ENCODE measurements at regions not wholly inside any gene's neighbourhood (a gene's known extent, or its start where the extent isn't known, plus 50 kb on each side); places are given as distances from the start of the nearest gene placed in this dataset.

GRCh38 chr2:205902900-205903237, 183.1 kb downstream of the INO80D start:
- peaks cover 0 to 2% (median 0%) of the 10 kb centered on the region in 3 donors for H3K27me3 ChIP-seq (ENCODE audit: control insufficient read depth in 3 of 3, insufficient read depth in 3 of 3, low read length in 3 of 3)
- no peaks in the 10 kb centered on the region for H3K9me3 ChIP-seq (ENCODE audit: control insufficient read depth in 3 of 3, low read length in 3 of 3)
- H3K4me3 ChIP-seq (ENCODE audit: low read length in 3 of 3): no peak overlapping the region
- H3K4me1 ChIP-seq (ENCODE audit: control insufficient read depth in 3 of 3, insufficient read depth in 3 of 3, low read length in 3 of 3): no peaks in the 10 kb centered on the region
- no peaks in the 10 kb centered on the region for H3K36me3 ChIP-seq (ENCODE audit: control insufficient read depth in 3 of 3, insufficient read depth in 3 of 3, low read length in 3 of 3)
- H3K27ac ChIP-seq (ENCODE audit: low read depth, low read length): no peak overlapping the region
- H3K9ac ChIP-seq (ENCODE audit: low read depth in 1 of 3, low read length in 3 of 3): no peak overlapping the region

GRCh38 chr2:205902041-205902899, 183.7 kb downstream of the INO80D start:
- Histone ChIP-seq H3K9ac (ENCODE audit: low read depth in 1 of 3, low read length in 3 of 3) (no peak overlapping the region), H3K4me3 (ENCODE audit: low read length in 3 of 3) (no peak overlapping the region), H3K4me1 (ENCODE audit: control insufficient read depth in 3 of 3, insufficient read depth in 3 of 3, low read length in 3 of 3) (no peaks in the 10 kb centered on the region), H3K27ac (ENCODE audit: low read depth, low read length) (no peak overlapping the region), H3K36me3 (ENCODE audit: control insufficient read depth in 3 of 3, insufficient read depth in 3 of 3, low read length in 3 of 3) (no peaks in the 10 kb centered on the region), H3K9me3 (ENCODE audit: control insufficient read depth in 3 of 3, low read length in 3 of 3) (no peaks in the 10 kb centered on the region), H3K27me3 (ENCODE audit: control insufficient read depth in 3 of 3, insufficient read depth in 3 of 3, low read length in 3 of 3) (peaks cover 0 to 2% (median 0%) of the 10 kb centered on the region in 3 donors)

DNA sequence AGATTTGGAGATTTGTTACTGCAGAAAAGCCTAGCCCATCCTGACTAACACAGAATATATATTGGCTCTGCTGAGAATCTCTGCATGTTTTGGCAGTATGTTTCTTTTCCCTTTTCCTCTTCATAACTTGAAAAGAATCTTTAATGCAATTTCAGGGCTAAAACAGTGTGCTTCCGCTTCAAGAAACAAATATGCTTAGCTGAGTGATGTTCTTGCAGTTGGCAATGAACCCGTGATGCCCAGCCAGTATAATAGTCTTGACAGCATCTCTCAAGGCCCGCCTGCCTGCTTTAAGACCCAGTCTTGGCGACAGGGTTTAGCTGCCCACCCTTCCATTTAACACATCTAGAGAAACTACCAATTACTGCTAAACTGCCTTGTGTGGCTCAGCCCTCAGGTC, 184.5 kb downstream of the INO80D start:
- Histone ChIP-seq H3K27me3 (ENCODE audit: control insufficient read depth in 3 of 3, insufficient read depth in 3 of 3, low read length in 3 of 3) (peaks cover 0 to 2% (median 0%) of the 10 kb centered on the region in 3 donors), H3K9ac (ENCODE audit: low read depth in 1 of 3, low read length in 3 of 3) (no peak overlapping the region), H3K4me3 (ENCODE audit: low read length in 3 of 3) (no peak overlapping the region), H3K9me3 (ENCODE audit: control insufficient read depth in 3 of 3, low read length in 3 of 3) (no peaks in the 10 kb centered on the region), H3K4me1 (ENCODE audit: control insufficient read depth in 3 of 3, insufficient read depth in 3 of 3, low read length in 3 of 3) (no peaks in the 10 kb centered on the region), H3K27ac (ENCODE audit: low read depth, low read length) (no peak overlapping the region), H3K36me3 (ENCODE audit: control insufficient read depth in 3 of 3, insufficient read depth in 3 of 3, low read length in 3 of 3) (no peaks in the 10 kb centered on the region)

- no peak overlapping the region for H3K27ac ChIP-seq (ENCODE audit: low read depth, low read length)
- H3K4me3 ChIP-seq (ENCODE audit: low read length in 3 of 3): no peak overlapping the region
- H3K9ac ChIP-seq (ENCODE audit: low read depth in 1 of 3, low read length in 3 of 3): no peak overlapping the region
- H3K27me3 ChIP-seq (ENCODE audit: control insufficient read depth in 3 of 3, insufficient read depth in 3 of 3, low read length in 3 of 3): peaks cover 0 to 2% (median 0%) of the 10 kb centered on the region in 3 donors
- H3K4me1 ChIP-seq (ENCODE audit: control insufficient read depth in 3 of 3, insufficient read depth in 3 of 3, low read length in 3 of 3): no peaks in the 10 kb centered on the region
- H3K9me3 ChIP-seq (ENCODE audit: control insufficient read depth in 3 of 3, low read length in 3 of 3): no peaks in the 10 kb centered on the region
- no peaks in the 10 kb centered on the region for H3K36me3 ChIP-seq (ENCODE audit: control insufficient read depth in 3 of 3, insufficient read depth in 3 of 3, low read length in 3 of 3)
These were observed 187.2 kb downstream of the INO80D start for GRCh38 chr2:205898744-205899143.

DNA sequence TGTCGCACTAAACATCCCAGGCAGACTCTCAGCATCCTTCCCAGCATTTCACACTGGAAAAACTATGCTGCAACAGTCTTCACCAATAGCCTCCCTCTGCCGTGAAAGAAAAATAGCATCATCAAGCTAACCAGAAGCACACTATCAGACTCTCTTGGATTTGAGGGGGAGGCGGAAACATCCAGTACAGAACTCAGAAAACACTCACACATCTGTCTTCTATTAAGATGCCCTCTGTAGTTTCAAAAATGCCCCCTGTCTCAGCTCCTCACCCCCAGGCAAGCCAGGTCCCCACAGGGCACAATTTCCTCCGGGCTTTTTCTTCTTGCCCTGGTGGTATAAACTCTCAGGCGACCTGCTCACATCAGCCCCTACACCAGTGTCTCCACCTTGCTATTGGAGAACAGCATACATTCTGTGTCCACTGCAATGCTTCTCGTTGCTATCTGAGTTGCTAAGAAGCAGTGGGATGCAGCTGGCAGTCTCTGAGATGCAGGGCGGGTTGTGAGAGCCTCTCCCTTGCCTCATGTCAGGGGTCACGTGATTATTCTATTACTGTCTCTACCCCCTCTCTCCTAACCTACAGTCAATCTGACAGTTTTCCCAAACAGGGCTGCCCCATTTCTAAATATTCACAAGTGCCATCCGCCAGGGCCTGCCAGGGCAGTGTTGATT, 189.9 kb downstream of the INO80D start:
- Histone ChIP-seq H3K27ac (ENCODE audit: low read depth, low read length) (no peak overlapping the region), H3K36me3 (ENCODE audit: control insufficient read depth in 3 of 3, insufficient read depth in 3 of 3, low read length in 3 of 3) (no peaks in the 10 kb centered on the region), H3K27me3 (ENCODE audit: control insufficient read depth in 3 of 3, insufficient read depth in 3 of 3, low read length in 3 of 3) (no peaks in the 10 kb centered on the region), H3K9ac (ENCODE audit: low read depth in 1 of 3, low read length in 3 of 3) (no peak overlapping the region), H3K4me1 (ENCODE audit: control insufficient read depth in 3 of 3, insufficient read depth in 3 of 3, low read length in 3 of 3) (no peaks in the 10 kb centered on the region), H3K4me3 (ENCODE audit: low read length in 3 of 3) (no peak overlapping the region), H3K9me3 (ENCODE audit: control insufficient read depth in 3 of 3, low read length in 3 of 3) (no peaks in the 10 kb centered on the region)

DNA sequence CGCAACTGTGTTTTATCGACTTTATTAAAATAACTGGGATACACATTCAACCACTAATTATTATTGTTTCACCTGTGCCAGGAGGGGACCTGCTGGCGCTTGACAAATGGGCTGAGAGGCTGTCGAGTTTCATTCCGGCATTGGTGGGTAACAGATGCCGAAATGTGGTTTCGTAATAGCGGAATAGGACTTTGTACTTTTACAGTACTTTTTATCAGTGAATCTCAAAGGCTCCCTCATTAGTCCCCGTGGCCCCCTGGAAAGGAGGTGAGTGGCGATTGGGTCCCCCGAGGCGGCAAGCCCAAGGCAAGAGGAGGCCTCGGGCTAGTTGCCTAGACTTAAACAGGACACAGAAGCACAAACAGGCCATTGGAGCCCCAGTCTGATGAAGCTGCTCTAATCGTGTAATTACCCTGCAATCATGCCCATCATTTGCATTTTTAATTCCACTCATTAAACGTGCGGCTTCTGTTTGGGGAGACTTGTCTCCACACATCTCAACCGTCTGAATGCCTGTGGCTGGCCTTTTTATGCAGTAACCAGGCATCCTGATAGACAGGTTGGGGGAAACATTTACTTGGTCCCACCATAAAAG, 193.2 kb downstream of the INO80D start:
- peaks cover 0 to 4% (median 0%) of the 10 kb centered on the region in 3 donors for H3K27me3 ChIP-seq (ENCODE audit: control insufficient read depth in 3 of 3, insufficient read depth in 3 of 3, low read length in 3 of 3)
- no peaks in the 10 kb centered on the region for H3K4me1 ChIP-seq (ENCODE audit: control insufficient read depth in 3 of 3, insufficient read depth in 3 of 3, low read length in 3 of 3)
- no peak overlapping the region for H3K4me3 ChIP-seq (ENCODE audit: low read length in 3 of 3)
- H3K9me3 ChIP-seq (ENCODE audit: control insufficient read depth in 3 of 3, low read length in 3 of 3): no peaks in the 10 kb centered on the region
- no peak overlapping the region for H3K9ac ChIP-seq (ENCODE audit: low read depth in 1 of 3, low read length in 3 of 3)
- H3K27ac ChIP-seq (ENCODE audit: low read depth, low read length): no peak overlapping the region
- H3K36me3 ChIP-seq (ENCODE audit: control insufficient read depth in 3 of 3, insufficient read depth in 3 of 3, low read length in 3 of 3): no peaks in the 10 kb centered on the region

DNA sequence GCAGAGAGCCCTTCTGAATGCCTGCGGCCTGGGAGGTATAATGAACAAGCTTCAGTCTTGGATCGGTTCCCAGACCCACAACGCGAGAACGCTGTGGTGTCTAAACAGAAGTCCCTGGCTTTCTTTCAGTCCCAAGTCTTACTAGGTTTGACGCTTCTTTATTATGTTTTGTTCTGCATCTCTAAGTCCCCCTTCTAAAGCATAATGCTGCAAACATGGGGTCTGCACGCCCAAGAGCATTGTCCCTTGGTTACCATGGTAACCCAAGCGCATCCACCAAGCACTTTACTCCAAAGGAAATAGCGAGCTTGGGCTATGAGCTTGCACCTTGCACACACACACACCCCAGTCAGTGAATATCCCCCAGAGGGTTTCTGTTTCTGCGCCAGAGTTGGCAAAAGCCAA, 193.7 kb downstream of the INO80D start:
- no peak overlapping the region for H3K9ac ChIP-seq (ENCODE audit: low read depth in 1 of 3, low read length in 3 of 3)
- H3K4me3 ChIP-seq (ENCODE audit: low read length in 3 of 3): no peak overlapping the region
- H3K9me3 ChIP-seq (ENCODE audit: control insufficient read depth in 3 of 3, low read length in 3 of 3): no peaks in the 10 kb centered on the region
- H3K4me1 ChIP-seq (ENCODE audit: control insufficient read depth in 3 of 3, insufficient read depth in 3 of 3, low read length in 3 of 3): no peaks in the 10 kb centered on the region
- H3K27ac ChIP-seq (ENCODE audit: low read depth, low read length): no peak overlapping the region
- H3K27me3 ChIP-seq (ENCODE audit: control insufficient read depth in 3 of 3, insufficient read depth in 3 of 3, low read length in 3 of 3): peaks cover 0 to 4% (median 0%) of the 10 kb centered on the region in 3 donors
- no peaks in the 10 kb centered on the region for H3K36me3 ChIP-seq (ENCODE audit: control insufficient read depth in 3 of 3, insufficient read depth in 3 of 3, low read length in 3 of 3)

- no peaks in the 10 kb centered on the region for H3K36me3 ChIP-seq (ENCODE audit: control insufficient read depth in 3 of 3, insufficient read depth in 3 of 3, low read length in 3 of 3)
- H3K9me3 ChIP-seq (ENCODE audit: control insufficient read depth in 3 of 3, low read length in 3 of 3): no peaks in the 10 kb centered on the region
- no peak overlapping the region for H3K4me3 ChIP-seq (ENCODE audit: low read length in 3 of 3)
- no peak overlapping the region for H3K9ac ChIP-seq (ENCODE audit: low read depth in 1 of 3, low read length in 3 of 3)
- H3K4me1 ChIP-seq (ENCODE audit: control insufficient read depth in 3 of 3, insufficient read depth in 3 of 3, low read length in 3 of 3): no peaks in the 10 kb centered on the region
- no peak overlapping the region for H3K27ac ChIP-seq (ENCODE audit: low read depth, low read length)
- H3K27me3 ChIP-seq (ENCODE audit: control insufficient read depth in 3 of 3, insufficient read depth in 3 of 3, low read length in 3 of 3): peaks cover 0 to 7% (median 6%) of the 10 kb centered on the region in 3 donors
These were observed 196.9 kb downstream of the INO80D start for GRCh38 chr2:205889114-205889513.

DNA sequence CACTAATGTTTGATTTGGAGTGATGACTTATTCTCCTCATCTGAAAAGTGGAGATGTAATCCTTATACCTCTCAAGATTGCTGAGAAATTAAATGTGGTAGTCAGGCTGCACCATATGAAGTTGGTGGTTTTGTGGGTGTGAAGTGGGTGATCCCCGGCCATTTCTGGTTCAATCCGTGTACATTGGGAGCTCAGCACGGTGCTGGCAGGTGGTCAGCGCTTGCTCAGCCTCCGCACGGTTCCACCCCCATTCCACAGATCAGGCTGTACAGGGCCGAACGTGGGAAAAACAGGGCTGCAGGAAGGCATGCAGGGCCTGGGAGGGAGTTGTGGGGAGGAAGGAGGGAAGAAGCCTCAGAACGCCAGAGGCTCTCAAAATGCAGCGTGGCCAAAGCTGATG, 198.3 kb downstream of the INO80D start:
- Histone ChIP-seq H3K27ac (ENCODE audit: low read depth, low read length) (no peak overlapping the region), H3K9me3 (ENCODE audit: control insufficient read depth in 3 of 3, low read length in 3 of 3) (no peaks in the 10 kb centered on the region), H3K4me3 (ENCODE audit: low read length in 3 of 3) (no peak overlapping the region), H3K4me1 (ENCODE audit: control insufficient read depth in 3 of 3, insufficient read depth in 3 of 3, low read length in 3 of 3) (no peaks in the 10 kb centered on the region), H3K36me3 (ENCODE audit: control insufficient read depth in 3 of 3, insufficient read depth in 3 of 3, low read length in 3 of 3) (no peaks in the 10 kb centered on the region), H3K9ac (ENCODE audit: low read depth in 1 of 3, low read length in 3 of 3) (no peak overlapping the region), H3K27me3 (ENCODE audit: control insufficient read depth in 3 of 3, insufficient read depth in 3 of 3, low read length in 3 of 3) (peaks cover 0 to 7% (median 6%) of the 10 kb centered on the region in 3 donors)
